ENCODE measurements at regions not wholly inside any gene's neighbourhood (a gene's known extent, or its start where the extent isn't known, plus 50 kb on each side); places are given as distances from the start of the nearest gene placed in this dataset.

DNA sequence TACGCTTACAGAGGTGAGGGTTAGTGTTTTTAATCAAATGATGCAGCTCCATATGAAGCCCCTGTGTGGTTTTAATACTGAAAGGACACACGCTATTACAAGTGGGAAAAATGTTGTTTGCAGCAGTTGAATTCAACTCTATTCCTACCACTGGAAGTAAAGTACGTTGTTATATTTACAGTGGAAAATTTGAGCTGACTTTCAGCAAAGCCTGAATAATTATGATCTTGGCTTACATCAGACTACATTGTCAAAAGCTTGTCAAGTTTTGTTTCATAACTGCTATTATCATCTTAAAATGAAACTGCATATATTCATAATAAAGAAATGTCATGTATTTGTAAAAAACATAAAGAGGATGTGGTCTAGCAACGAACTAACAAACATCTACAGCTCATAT is 818.5 kb downstream of the SEMA5A start (continued):
- TF ChIP-seq EZH2 (IDR thresholded peaks at IDR 0.05; ENCODE audit: borderline replicate concordance, insufficient read depth, low read length, poor library complexity, severe bottlenecking), result no peak

DNA sequence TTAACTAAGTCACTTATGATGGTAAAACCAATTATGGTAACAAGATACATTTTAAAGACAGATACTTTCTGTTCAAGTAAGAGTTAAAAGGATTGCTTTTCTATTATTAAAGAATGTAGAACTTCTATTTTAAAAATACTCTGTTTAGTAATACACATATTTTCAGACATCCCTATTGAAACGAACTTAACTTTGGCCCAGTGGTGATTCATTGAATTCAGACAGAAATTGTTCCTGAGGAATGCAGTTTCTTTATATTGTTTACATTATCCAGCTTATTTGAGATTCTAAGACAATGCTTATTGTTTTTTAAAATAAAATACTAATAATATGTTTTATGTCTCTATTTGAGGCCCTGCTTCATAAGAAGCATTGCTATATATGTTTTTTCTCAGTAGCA is 816.4 kb downstream of the SEMA5A start:
- Histone ChIP-seq H3K4me2 (ENCODE audit: low read length) (no peak overlapping the region), H3K27ac (ENCODE audit: low read length) (no peak overlapping the region), H3F3A (ENCODE audit: insufficient read depth, low read length, poor library complexity, severe bottlenecking) (no peaks in the 10 kb centered on the region), H3K79me2 (replicated peaks; ENCODE audit: insufficient read depth, low read length) (no peaks in the 10 kb centered on the region), H3K9ac (ENCODE audit: low read length) (no peak overlapping the region), H3K4me3 (ENCODE audit: low read length) (no peak overlapping the region), H2AFZ (ENCODE audit: low read depth, low read length) (no peak overlapping the region), H4K20me1 (ENCODE audit: insufficient read depth) (no peaks in the 10 kb centered on the region), H3K36me3 (ENCODE audit: insufficient read depth, low read length) (no peaks in the 10 kb centered on the region), H3K9me3 (ENCODE audit: low read length) (no peaks in the 10 kb centered on the region), H3K9me2 (ENCODE audit: insufficient read depth, low read length) (no peaks in the 10 kb centered on the region), H3K27me3 (ENCODE audit: insufficient read depth, low read depth, low read length) (no peaks in the 10 kb centered on the region)
- TF ChIP-seq MXI1 (conservative IDR thresholded peaks at IDR 0.05; ENCODE audit: poor library complexity, severe bottlenecking), result no peak
- no peak for TF ChIP-seq POLR2AphosphoS5 (IDR thresholded peaks at IDR 0.05)
- TF ChIP-seq EZH2 (IDR thresholded peaks at IDR 0.05; ENCODE audit: borderline replicate concordance, insufficient read depth, low read length, poor library complexity, severe bottlenecking), result no peak
- TF ChIP-seq REST (IDR thresholded peaks at IDR 0.05; ENCODE audit: borderline replicate concordance), result no peak
- TF ChIP-seq, protein P1, sequence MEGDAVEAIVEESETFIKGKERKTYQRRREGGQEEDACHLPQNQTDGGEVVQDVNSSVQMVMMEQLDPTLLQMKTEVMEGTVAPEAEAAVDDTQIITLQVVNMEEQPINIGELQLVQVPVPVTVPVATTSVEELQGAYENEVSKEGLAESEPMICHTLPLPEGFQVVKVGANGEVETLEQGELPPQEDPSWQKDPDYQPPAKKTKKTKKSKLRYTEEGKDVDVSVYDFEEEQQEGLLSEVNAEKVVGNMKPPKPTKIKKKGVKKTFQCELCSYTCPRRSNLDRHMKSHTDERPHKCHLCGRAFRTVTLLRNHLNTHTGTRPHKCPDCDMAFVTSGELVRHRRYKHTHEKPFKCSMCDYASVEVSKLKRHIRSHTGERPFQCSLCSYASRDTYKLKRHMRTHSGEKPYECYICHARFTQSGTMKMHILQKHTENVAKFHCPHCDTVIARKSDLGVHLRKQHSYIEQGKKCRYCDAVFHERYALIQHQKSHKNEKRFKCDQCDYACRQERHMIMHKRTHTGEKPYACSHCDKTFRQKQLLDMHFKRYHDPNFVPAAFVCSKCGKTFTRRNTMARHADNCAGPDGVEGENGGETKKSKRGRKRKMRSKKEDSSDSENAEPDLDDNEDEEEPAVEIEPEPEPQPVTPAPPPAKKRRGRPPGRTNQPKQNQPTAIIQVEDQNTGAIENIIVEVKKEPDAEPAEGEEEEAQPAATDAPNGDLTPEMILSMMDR (IDR thresholded peaks at IDR 0.05; ENCODE audit: poor library complexity, severe bottlenecking), result no peak
- TF ChIP-seq TAF1 (IDR thresholded peaks at IDR 0.05; ENCODE audit: low read depth), result no peak
- TF ChIP-seq RAD21 (conservative IDR thresholded peaks at IDR 0.05), result no peak
- TF ChIP-seq EP300 (conservative IDR thresholded peaks at IDR 0.05; ENCODE audit: poor library complexity, severe bottlenecking), result no peak
- no peak for TF ChIP-seq SMC3 (conservative IDR thresholded peaks at IDR 0.05; ENCODE audit: poor library complexity)

- no peak overlapping the region for H2AFZ ChIP-seq (ENCODE audit: low read depth, low read length)
Observed at GRCh38 chr5:8730194-8730593, 815.7 kb downstream of the SEMA5A start.

More at GRCh38 chr5:8730194-8730593, 815.7 kb downstream of the SEMA5A start:
- Histone ChIP-seq H3K36me3 (ENCODE audit: insufficient read depth, low read length) (no peaks in the 10 kb centered on the region), H3K4me3 (ENCODE audit: low read length) (no peak overlapping the region), H3K27me3 (ENCODE audit: insufficient read depth, low read depth, low read length) (no peaks in the 10 kb centered on the region), H3K27ac (ENCODE audit: low read length) (no peak overlapping the region), H3F3A (ENCODE audit: insufficient read depth, low read length, poor library complexity, severe bottlenecking) (no peaks in the 10 kb centered on the region), H4K20me1 (ENCODE audit: insufficient read depth) (no peaks in the 10 kb centered on the region), H3K4me2 (ENCODE audit: low read length) (no peak overlapping the region), H3K9ac (ENCODE audit: low read length) (no peak overlapping the region), H3K9me3 (ENCODE audit: low read length) (no peaks in the 10 kb centered on the region), H3K9me2 (ENCODE audit: insufficient read depth, low read length) (no peaks in the 10 kb centered on the region), H3K79me2 (replicated peaks; ENCODE audit: insufficient read depth, low read length) (no peaks in the 10 kb centered on the region)
- no peak for TF ChIP-seq RAD21 (conservative IDR thresholded peaks at IDR 0.05)
- TF ChIP-seq, protein P1 (IDR thresholded peaks at IDR 0.05; ENCODE audit: poor library complexity, severe bottlenecking), result no peak
- TF ChIP-seq TAF1 (IDR thresholded peaks at IDR 0.05; ENCODE audit: low read depth), result no peak
- TF ChIP-seq MXI1 (conservative IDR thresholded peaks at IDR 0.05; ENCODE audit: poor library complexity, severe bottlenecking), result no peak
- TF ChIP-seq POLR2AphosphoS5 (IDR thresholded peaks at IDR 0.05), result no peak
- no peak for TF ChIP-seq SMC3 (conservative IDR thresholded peaks at IDR 0.05; ENCODE audit: poor library complexity)
- no peak for TF ChIP-seq EP300 (conservative IDR thresholded peaks at IDR 0.05; ENCODE audit: poor library complexity, severe bottlenecking)
- TF ChIP-seq EZH2 (IDR thresholded peaks at IDR 0.05; ENCODE audit: borderline replicate concordance, insufficient read depth, low read length, poor library complexity, severe bottlenecking), result no peak
- no peak for TF ChIP-seq REST (IDR thresholded peaks at IDR 0.05; ENCODE audit: borderline replicate concordance)

All from neural cell (in vitro differentiated cells).